Neuronal stem cell (in vitro differentiated cells): ENCODE measurements at regions not wholly inside any gene's neighbourhood (a gene's known extent, or its start where the extent isn't known, plus 50 kb on each side); places are given as distances from the start of the nearest gene placed in this dataset.
"Not testable (repeated sequence)": the region's sequence is repeated elsewhere in the genome, so short reads cannot be mapped to it uniquely, and the experiment has no call there.

Experiments used
- DNase-seq: peaks from one replicate; pipeline ENCODE4 v3.0.0-alpha.2; 2013; ENCODE audit warnings: low spot score
- H2AFZ ChIP-seq: one replicate; pipeline ENCODE4 v1.6.1; 2013; ENCODE audit warnings: mild to moderate bottlenecking, low read length, inconsistent platforms
- H2AK5ac ChIP-seq: 2 replicates; pipeline ENCODE4 v1.6.1; 2013; ENCODE audit warnings: low read depth, mild to moderate bottlenecking, inconsistent platforms, low read length, moderate library complexity, mixed read lengths
- H2BK120ac ChIP-seq: 2 replicates; pipeline ENCODE4 v1.6.1; 2013; ENCODE audit warnings: low read depth, mild to moderate bottlenecking, inconsistent platforms, low read length, moderate library complexity, mixed read lengths
- H2BK12ac ChIP-seq: one replicate; pipeline ENCODE4 v1.6.1; 2013; ENCODE audit warnings: low read length, inconsistent platforms
- H2BK15ac ChIP-seq: 2 replicates; pipeline ENCODE4 v1.6.1; 2013; ENCODE audit warnings: mild to moderate bottlenecking, low read length, inconsistent platforms, mixed read lengths
- H2BK5ac ChIP-seq: one replicate; pipeline ENCODE4 v1.6.1; 2013; ENCODE audit warnings: inconsistent platforms, mild to moderate bottlenecking, low read length, moderate library complexity
- H3K14ac ChIP-seq: one replicate; pipeline ENCODE4 v1.6.1; 2013; ENCODE audit warnings: low read length, inconsistent platforms
- H3K18ac ChIP-seq: 2 replicates; pipeline ENCODE4 v1.6.1; 2013; ENCODE audit warnings: low read length, inconsistent platforms
- H3K23ac ChIP-seq: 2 replicates; pipeline ENCODE4 v1.6.1; 2013; ENCODE audit warnings: low read depth, mild to moderate bottlenecking, mixed read lengths, low read length, inconsistent platforms; ENCODE audit not compliant: poor library complexity
- H3K27ac ChIP-seq: replicated peaks from 3 replicates; pipeline ENCODE4 v1.5.1; 2013; ENCODE audit warnings: low read length, inconsistent platforms
- H3K27me3 ChIP-seq, 3 experiments: 2 replicates each; pipeline ENCODE4 v1.6.1; 2013; ENCODE audit warnings: low read length in 3 of 3, mild to moderate bottlenecking in 2 of 3, inconsistent platforms in 1 of 3, low read depth in 1 of 3, mixed read lengths in 1 of 3, moderate library complexity in 1 of 3; ENCODE audit not compliant: control insufficient read depth in 3 of 3, insufficient read depth in 3 of 3
- H3K36me3 ChIP-seq, 2 donors: replicated peaks in 1 of 2; 2 replicates each; pipeline ENCODE4 v1.6.1; 2013; ENCODE audit warnings: low read length in 2 of 2; ENCODE audit not compliant: control insufficient read depth in 2 of 2, insufficient read depth in 2 of 2
- H3K4ac ChIP-seq: 2 replicates; pipeline ENCODE4 v1.6.1; 2013; ENCODE audit warnings: inconsistent platforms, mild to moderate bottlenecking, low read length, moderate library complexity
- H3K4me1 ChIP-seq, 2 donors: 1 replicate in 1 of 2; 2 replicates in 1 of 2; pipeline ENCODE4 v1.6.1; 2013; ENCODE audit warnings: low read length in 2 of 2, low read depth in 1 of 2; ENCODE audit not compliant: control insufficient read depth in 2 of 2, insufficient read depth in 1 of 2
- H3K4me2 ChIP-seq: one replicate; pipeline ENCODE4 v1.6.1; 2013; ENCODE audit warnings: mild to moderate bottlenecking, low read length, inconsistent platforms; ENCODE audit not compliant: insufficient read depth, poor library complexity, severe bottlenecking
- H3K4me3 ChIP-seq, 2 donors: 2 replicates each; pipeline ENCODE4 v1.5.1; 2013; ENCODE audit warnings: low read length in 2 of 2, mild to moderate bottlenecking in 2 of 2, inconsistent platforms in 1 of 2, moderate library complexity in 1 of 2
- H3K79me1 ChIP-seq: one replicate; pipeline ENCODE4 v1.6.1; 2013; ENCODE audit warnings: low read depth, mild to moderate bottlenecking, inconsistent platforms, low read length, moderate library complexity
- H3K9ac ChIP-seq: one replicate; pipeline ENCODE4 v1.6.1; 2013; ENCODE audit warnings: mild to moderate bottlenecking, low read depth, low read length, inconsistent platforms; ENCODE audit not compliant: poor library complexity
- H3K9me3 ChIP-seq, 2 donors: replicated peaks in 1 of 2; 2 replicates each; pipeline versions ENCODE3 to v1.6.1; 2013; ENCODE audit warnings: low read length in 2 of 2, mild to moderate bottlenecking in 2 of 2, inconsistent platforms in 1 of 2, low read depth in 1 of 2, mixed read lengths in 1 of 2, moderate library complexity in 1 of 2; ENCODE audit not compliant: control insufficient read depth in 2 of 2, insufficient read depth in 1 of 2
- H4K8ac ChIP-seq: one replicate; pipeline ENCODE4 v1.6.1; 2013; ENCODE audit warnings: low read depth, mild to moderate bottlenecking, inconsistent platforms, low read length, moderate library complexity
- H4K91ac ChIP-seq: one replicate; pipeline ENCODE4 v1.6.1; 2013; ENCODE audit warnings: low read length, low read depth, mild to moderate bottlenecking, inconsistent platforms; ENCODE audit not compliant: poor library complexity
- WGBS, 2 donors: extraction: QIAGEN DNeasy Blood & Tissue Kit; methylation state at CpG; one replicate each; pipeline ENCODE4 v1.1.7; 2013; ENCODE audit warnings: missing lambda C conversion rate in 2 of 2, mixed read lengths in 1 of 2; ENCODE audit not compliant: insufficient read length in 2 of 2, insufficient replicate concordance in 1 of 2; ENCODE audit errors: extremely low coverage in 2 of 2; 5-methylcytosine and 5-hydroxymethylcytosine counted together

- no peaks in the 10 kb centered on the region for H3K36me3 ChIP-seq
- no peak overlapping the region for H4K8ac ChIP-seq
- no peak overlapping the region for H2AK5ac ChIP-seq
- no peak overlapping the region for H3K4me3 ChIP-seq
- no peak overlapping the region for H3K4me2 ChIP-seq
- H3K9ac ChIP-seq = no peak overlapping the region
- H2AFZ ChIP-seq = no peak overlapping the region
- no peaks in the 10 kb centered on the region for H3K4me1 ChIP-seq
- H3K79me1 ChIP-seq = no peaks in the 10 kb centered on the region
- no peaks in the 10 kb centered on the region for H3K9me3 ChIP-seq
- H3K27ac ChIP-seq = no peak overlapping the region
- no peak for DNase-seq
- H2BK12ac ChIP-seq = no peak overlapping the region
- no peaks in the 10 kb centered on the region for H3K27me3 ChIP-seq
- H3K18ac ChIP-seq = no peak overlapping the region
- no peak overlapping the region for H3K14ac ChIP-seq
- no peak overlapping the region for H2BK5ac ChIP-seq
- H2BK120ac ChIP-seq = no peak overlapping the region
- H2BK15ac ChIP-seq = no peak overlapping the region
- no peak overlapping the region for H3K23ac ChIP-seq
- no CpG with 5 or more reads among the region's 1 CpG for WGBS, 2 donors
- H3K4ac ChIP-seq = no peak overlapping the region
- no peak overlapping the region for H4K91ac ChIP-seq
These were observed 1047.6 kb upstream of the PCDH10 start for GRCh38 chr4:132101526-132101925.

- Histone ChIP-seq H3K23ac (no peak overlapping the region), H2BK12ac (no peak overlapping the region), H3K9ac (no peak overlapping the region), H3K14ac (no peak overlapping the region), H3K27me3 (no peaks in the 10 kb centered on the region), H3K4me2 (no peak overlapping the region), H3K4me3 (no peak overlapping the region), H2AFZ (no peak overlapping the region), H2BK5ac (no peak overlapping the region), H3K4ac (no peak overlapping the region), H3K27ac (no peak overlapping the region), H4K8ac (no peak overlapping the region), H4K91ac (no peak overlapping the region), H3K36me3 (no peaks in the 10 kb centered on the region), H3K9me3 (no peaks in the 10 kb centered on the region), H3K79me1 (no peaks in the 10 kb centered on the region), H3K18ac (no peak overlapping the region), H2BK15ac (no peak overlapping the region), H2AK5ac (no peak overlapping the region), H2BK120ac (no peak overlapping the region), H3K4me1 (no peaks in the 10 kb centered on the region)
- no peak for DNase-seq
These were observed 1040.3 kb upstream of the PCDH10 start for GRCh38 chr4:132108784-132109183.

GRCh38 chr4:132114885-132115284, 1034.2 kb upstream of the PCDH10 start:
- no peaks in the 10 kb centered on the region for H3K36me3 ChIP-seq
- H4K8ac ChIP-seq = no peak overlapping the region
- no peak overlapping the region for H2BK15ac ChIP-seq
- WGBS, 2 donors = no CpG with 5 or more reads among the region's 1 CpG
- no peak overlapping the region for H3K27ac ChIP-seq
- H2BK5ac ChIP-seq = no peak overlapping the region
- no peak overlapping the region for H4K91ac ChIP-seq
- DNase-seq = no peak
- no peak overlapping the region for H3K14ac ChIP-seq
- no peak overlapping the region for H3K23ac ChIP-seq
- H3K79me1 ChIP-seq = no peaks in the 10 kb centered on the region
- H3K4me3 ChIP-seq = no peak overlapping the region
- H2AK5ac ChIP-seq = no peak overlapping the region
- no peaks in the 10 kb centered on the region for H3K4me1 ChIP-seq
- H3K4me2 ChIP-seq = no peak overlapping the region
- no peaks in the 10 kb centered on the region for H3K9me3 ChIP-seq
- no peak overlapping the region for H2AFZ ChIP-seq
- H2BK120ac ChIP-seq = no peak overlapping the region
- no peak overlapping the region for H3K9ac ChIP-seq
- H3K18ac ChIP-seq = no peak overlapping the region
- no peak overlapping the region for H3K4ac ChIP-seq
- no peaks in the 10 kb centered on the region for H3K27me3 ChIP-seq
- H2BK12ac ChIP-seq = no peak overlapping the region

GRCh38 chr4:132122741-132123140, 1026.4 kb upstream of the PCDH10 start:
- H3K4ac ChIP-seq, H3K23ac ChIP-seq, H3K4me3 ChIP-seq, DNase-seq, H2BK120ac ChIP-seq, H2BK5ac ChIP-seq, H3K27ac ChIP-seq, H4K91ac ChIP-seq, H3K36me3 ChIP-seq, H3K9me3 ChIP-seq, H2AK5ac ChIP-seq, H3K18ac ChIP-seq, H3K14ac ChIP-seq, H3K79me1 ChIP-seq, H2BK15ac ChIP-seq, H2BK12ac ChIP-seq, H2AFZ ChIP-seq, H3K4me1 ChIP-seq, H3K27me3 ChIP-seq, H3K9ac ChIP-seq, H4K8ac ChIP-seq, H3K4me2 ChIP-seq: not testable (repeated sequence)
- no CpG with 5 or more reads among the region's 1 CpG for WGBS, 2 donors
